OCI-LY1 (cell line): ENCODE measurements at regions not wholly inside any gene's neighbourhood (a gene's known extent, or its start where the extent isn't known, plus 50 kb on each side); places are given as distances from the start of the nearest gene placed in this dataset.

Experiments used
- EZH2 ChIP-seq: fragments of 200-600 bp; sonication (generic), shearing (Covaris generic); IDR thresholded peaks from 2 replicates; pipeline ENCODE4 v1.8.0; 2017; ENCODE audit warnings: borderline replicate concordance, mixed run types, mild to moderate bottlenecking, antibody characterized with exemption, low read length, moderate library complexity, mixed read lengths
- TF ChIP-seq, protein P1 (sequence below): fragments of 200-600 bp; sonication (generic), shearing (Covaris generic); IDR thresholded peaks from 2 replicates; pipeline ENCODE4 v1.5.1; 2017; ENCODE audit warnings: mild to moderate bottlenecking, antibody characterized with exemption, low read length, moderate library complexity, mixed read lengths

DNA sequence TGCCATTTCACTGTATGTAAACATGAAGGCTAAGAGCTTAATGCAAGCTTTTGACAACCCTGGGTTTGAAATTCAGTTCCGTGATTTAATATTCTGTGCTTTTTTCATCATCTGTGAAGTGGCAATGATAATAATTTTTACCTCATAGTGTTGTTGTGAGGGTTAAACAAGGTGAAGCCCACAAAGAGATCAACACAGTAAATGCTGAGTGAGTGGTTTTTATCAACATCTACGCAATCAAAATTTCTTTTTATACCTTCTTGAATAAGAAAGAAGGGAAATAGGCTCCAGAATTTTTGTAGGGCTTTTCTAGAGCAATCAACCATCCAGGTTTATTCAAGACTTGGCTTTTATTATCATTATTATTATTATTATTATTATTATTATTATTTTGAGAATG lies 490.8 kb downstream of the SOX5 start:
- TF ChIP-seq, protein P1, sequence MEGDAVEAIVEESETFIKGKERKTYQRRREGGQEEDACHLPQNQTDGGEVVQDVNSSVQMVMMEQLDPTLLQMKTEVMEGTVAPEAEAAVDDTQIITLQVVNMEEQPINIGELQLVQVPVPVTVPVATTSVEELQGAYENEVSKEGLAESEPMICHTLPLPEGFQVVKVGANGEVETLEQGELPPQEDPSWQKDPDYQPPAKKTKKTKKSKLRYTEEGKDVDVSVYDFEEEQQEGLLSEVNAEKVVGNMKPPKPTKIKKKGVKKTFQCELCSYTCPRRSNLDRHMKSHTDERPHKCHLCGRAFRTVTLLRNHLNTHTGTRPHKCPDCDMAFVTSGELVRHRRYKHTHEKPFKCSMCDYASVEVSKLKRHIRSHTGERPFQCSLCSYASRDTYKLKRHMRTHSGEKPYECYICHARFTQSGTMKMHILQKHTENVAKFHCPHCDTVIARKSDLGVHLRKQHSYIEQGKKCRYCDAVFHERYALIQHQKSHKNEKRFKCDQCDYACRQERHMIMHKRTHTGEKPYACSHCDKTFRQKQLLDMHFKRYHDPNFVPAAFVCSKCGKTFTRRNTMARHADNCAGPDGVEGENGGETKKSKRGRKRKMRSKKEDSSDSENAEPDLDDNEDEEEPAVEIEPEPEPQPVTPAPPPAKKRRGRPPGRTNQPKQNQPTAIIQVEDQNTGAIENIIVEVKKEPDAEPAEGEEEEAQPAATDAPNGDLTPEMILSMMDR, result no peak
- TF ChIP-seq EZH2, result no peak
